GM21381 (cell line): ENCODE measurements at regions not wholly inside any gene's neighbourhood (a gene's known extent, or its start where the extent isn't known, plus 50 kb on each side); places are given as distances from the start of the nearest gene placed in this dataset.

Experiments
- ATAC-seq: cut with Tn5 transposase; IDR thresholded peaks from one replicate; pipeline ENCODE4 v1.9.1; 2021; ENCODE audit warnings: mild to moderate bottlenecking, moderate library complexity; ENCODE audit not compliant: unreplicated experiment

- ATAC-seq: no peak
Measured at GRCh38 chr18:45119876-45120275, 439.2 kb downstream of the SETBP1 start.

DNA sequence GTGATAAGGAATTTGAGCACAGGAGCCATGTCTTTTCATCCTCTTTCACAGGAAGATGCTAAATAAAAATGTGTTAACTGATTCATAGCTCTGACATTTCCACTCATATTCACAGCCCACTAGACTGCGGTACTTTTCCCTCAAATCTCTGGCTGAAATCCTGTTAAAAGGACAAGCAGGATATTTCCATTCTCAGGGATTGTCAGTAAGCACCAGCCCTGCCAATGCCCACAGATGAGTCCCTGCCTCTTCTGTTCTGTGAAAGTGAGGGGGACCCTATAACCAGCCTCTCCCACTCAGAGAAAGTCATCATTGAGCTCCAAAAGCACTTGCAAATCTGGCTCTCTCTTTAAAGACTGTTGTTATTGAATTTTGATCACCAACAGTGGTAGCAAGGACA is 440.5 kb downstream of the SETBP1 start:
- ATAC-seq: no peak

- ATAC-seq: no peak
Measured at GRCh38 chr18:45122506-45122905, 441.8 kb downstream of the SETBP1 start.

DNA sequence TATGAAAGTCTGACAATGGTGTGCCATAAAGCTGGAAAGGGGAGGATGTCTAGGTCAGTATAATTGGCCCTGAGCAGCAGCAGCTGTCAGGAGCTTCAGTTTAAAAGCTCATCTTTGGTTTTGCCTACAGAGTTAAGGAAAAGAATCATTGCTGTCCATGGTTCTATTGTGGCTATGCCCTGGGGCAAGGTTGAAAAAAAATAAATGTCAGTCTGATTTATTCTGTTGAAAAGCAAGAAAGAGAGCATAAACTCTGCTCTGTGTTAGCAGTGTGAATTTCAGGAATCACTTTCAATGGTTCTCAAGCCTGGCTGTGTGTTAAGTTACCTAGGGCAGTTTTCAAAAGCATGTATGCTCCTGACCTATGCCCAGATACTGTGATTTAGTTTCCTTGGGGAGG is 446.7 kb downstream of the SETBP1 start:
- ATAC-seq: no peak

- no peak for ATAC-seq
Measured at GRCh38 chr18:45133276-45133675, 452.6 kb downstream of the SETBP1 start.

DNA sequence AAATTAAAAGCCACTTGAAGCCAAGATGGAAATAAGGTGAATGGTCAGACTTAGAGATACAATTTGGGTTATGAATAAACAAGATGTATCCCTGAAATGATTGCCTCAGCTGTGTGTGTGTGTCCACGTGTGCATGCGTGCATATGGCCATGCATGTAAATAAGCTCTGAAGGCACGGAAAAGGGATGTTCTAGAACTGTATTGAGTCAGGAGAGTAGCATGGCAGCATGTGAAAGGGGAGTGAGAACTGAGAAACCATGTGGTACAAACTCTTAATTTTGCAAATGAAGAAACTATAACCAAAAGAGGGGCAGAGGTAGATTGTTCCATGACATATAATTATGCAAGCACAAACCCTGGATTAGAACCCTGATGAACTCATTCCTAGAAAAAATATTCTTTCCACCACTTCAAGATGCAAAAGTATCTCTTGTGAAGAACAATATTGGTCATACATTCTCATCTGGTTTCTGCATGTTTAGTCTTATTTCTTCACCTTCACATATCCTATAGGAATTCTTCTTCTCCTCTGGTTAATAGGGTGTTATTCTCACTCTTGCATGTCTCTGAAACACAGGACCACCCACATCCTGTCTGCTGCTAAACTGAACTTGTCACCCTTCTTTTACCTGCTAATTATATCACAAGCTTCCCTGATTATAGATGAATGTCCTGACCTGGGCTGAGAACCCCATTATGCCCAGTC is 455.8 kb downstream of the SETBP1 start:
- no peak for ATAC-seq

DNA sequence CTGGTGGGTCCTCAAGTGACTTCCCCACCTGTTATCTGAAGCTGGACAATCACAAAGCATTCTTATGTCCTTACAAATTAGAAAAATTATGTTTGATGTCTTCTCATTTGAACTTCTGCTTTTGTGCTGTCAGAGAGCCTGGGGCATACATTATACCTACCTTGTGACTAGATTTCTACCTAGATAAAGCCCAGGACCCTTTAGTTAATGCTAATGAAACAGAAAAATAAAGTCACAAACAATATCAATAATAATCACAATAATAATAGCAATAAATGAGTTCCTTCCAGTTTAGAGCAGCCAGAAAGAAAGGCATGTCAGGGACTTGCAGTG is 456.4 kb downstream of the SETBP1 start:
- ATAC-seq: no peak

DNA sequence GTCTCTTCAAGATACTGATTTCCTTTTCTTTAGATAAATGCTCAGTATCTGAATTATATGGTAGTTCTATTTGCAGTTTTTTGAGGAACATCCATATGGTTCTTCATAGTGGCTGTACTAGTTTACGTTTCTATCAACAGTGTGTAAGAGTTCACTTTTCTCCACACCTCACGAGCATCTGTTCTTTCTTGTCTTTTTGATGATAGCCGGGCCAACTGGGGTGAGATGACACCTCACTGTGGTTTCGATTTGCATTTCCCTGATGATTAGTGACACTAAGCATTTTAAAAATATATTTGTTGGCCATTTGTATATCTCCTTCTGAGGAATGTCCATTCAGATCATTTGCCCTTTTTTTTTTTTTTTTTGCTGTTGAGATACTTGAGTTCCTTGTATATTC is 458.8 kb downstream of the SETBP1 start:
- ATAC-seq: no peak

GRCh38 chr18:45142868-45143267 is 462.2 kb downstream of the SETBP1 start:
- no peak for ATAC-seq

GRCh38 chr18:45149712-45150111 is 465.6 kb upstream of the SLC14A2 start:
- no peak for ATAC-seq

- ATAC-seq: no peak
Measured at GRCh38 chr18:45151645-45152044, 463.6 kb upstream of the SLC14A2 start.

DNA sequence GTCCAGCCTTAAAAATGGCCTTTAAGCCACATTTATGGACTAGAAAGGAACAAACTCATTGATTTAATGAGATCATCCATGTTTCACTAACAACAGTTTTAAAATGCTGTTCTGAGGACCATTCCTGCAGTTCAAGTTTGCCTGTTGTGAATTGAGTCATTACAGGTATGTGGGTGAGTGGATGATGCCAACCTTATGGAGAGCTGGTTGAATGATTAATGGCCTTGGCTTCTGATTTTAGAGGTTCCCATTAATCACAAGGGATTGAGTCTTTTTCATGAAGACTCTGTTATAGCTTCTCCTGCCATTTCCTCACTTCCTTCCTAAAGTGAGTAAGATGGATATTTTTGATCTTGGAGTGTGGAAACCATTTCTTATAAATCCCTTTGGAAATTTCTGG is 459.8 kb upstream of the SLC14A2 start:
- no peak for ATAC-seq

- no peak for ATAC-seq
Measured at GRCh38 chr18:45156946-45157345, 458.3 kb upstream of the SLC14A2 start.

DNA sequence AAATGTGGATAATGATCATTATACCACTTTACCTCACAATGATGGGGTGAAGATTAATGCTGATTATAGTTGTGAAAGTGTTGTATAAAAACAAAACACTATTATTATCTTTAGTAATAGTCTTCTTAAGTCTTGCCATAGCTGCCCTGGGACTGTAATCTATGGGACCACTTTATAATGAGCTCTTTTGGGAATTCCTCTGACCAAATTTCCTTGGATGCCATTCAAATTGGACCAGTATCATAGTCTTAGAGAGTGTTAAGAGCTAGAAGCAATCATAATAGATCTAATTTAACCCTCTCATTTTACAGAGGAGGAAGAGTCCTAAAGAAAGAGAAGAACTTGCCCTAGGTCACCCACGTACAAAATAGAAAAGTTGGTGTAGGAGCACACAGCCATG is 457.7 kb upstream of the SLC14A2 start:
- ATAC-seq: no peak

DNA sequence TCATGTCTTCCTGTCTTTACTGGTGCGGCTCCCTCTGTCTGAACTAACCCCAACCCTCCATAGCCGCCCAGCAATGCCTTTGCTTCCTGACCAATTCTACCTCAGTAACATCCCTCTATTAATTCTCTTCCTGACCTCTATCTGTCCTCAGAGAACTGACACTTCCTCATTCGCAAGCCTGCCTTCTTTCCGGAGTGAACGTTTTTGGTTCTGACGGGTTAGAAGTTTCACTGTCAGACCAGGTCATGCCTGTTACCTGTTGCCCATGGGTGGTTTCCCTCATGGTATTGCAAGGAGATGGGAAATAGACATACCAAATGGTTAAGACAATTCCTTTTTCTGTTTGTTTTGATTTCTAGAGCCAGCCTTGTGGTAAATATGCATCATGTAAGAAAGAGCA is 453.4 kb upstream of the SLC14A2 start:
- peak; percentile 99 for ATAC-seq

- no peak for ATAC-seq
Measured at GRCh38 chr18:45163871-45164270, 451.4 kb upstream of the SLC14A2 start.

GRCh38 chr18:45164551-45164950 is 450.7 kb upstream of the SLC14A2 start:
- no peak for ATAC-seq

- no peak for ATAC-seq
Measured at GRCh38 chr18:45165176-45165713, 450.0 kb upstream of the SLC14A2 start.

GRCh38 chr18:45165871-45166270 is 449.4 kb upstream of the SLC14A2 start:
- ATAC-seq: no peak

DNA sequence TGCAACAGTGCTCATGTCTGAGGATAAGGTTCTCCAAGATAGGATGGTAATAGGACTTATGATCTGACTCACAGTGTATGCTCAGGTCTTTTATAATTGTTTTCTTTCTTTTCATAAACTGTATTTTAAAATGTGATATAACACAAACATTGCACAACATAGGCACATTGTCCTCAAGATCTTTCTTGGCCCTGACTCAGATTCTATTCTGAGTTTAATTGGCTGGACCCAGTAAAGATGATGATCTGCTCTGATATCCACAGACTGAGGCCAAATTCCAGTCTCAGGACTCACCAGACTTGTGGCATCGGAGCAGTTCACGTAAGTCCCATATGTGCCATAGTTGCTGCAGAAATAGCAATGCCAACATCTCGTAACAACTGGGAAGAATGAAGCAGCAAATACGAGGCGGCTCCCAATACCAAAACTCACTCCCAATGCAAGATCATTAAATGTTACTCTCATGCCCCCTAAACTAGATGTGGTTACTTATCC is 448.9 kb upstream of the SLC14A2 start:
- no peak for ATAC-seq

- ATAC-seq: no peak
Measured at GRCh38 chr18:45166836-45167551, 448.3 kb upstream of the SLC14A2 start.

- ATAC-seq: no peak
Measured at GRCh38 chr18:45167631-45168280, 447.5 kb upstream of the SLC14A2 start.
